OCI-LY1 (cell line): ENCODE measurements at regions not wholly inside any gene's neighbourhood (a gene's known extent, or its start where the extent isn't known, plus 50 kb on each side); places are given as distances from the start of the nearest gene placed in this dataset.

Source experiments
- CTCF ChIP-seq: fragments of 200-600 bp; sonication (generic), shearing (Covaris generic); IDR thresholded peaks from 2 replicates; pipeline ENCODE4 v1.5.1; 2017; ENCODE audit warnings: mild to moderate bottlenecking, antibody characterized with exemption, low read length, moderate library complexity, mixed read lengths
- EZH2 ChIP-seq: fragments of 200-600 bp; sonication (generic), shearing (Covaris generic); IDR thresholded peaks from 2 replicates; pipeline ENCODE4 v1.8.0; 2017; ENCODE audit warnings: borderline replicate concordance, mixed run types, mild to moderate bottlenecking, antibody characterized with exemption, low read length, moderate library complexity, mixed read lengths

GRCh38 chr2:55109219-55109891, 59.1 kb upstream of the RTN4 start:
- TF ChIP-seq CTCF = no peak
- no peak for TF ChIP-seq EZH2
